ENCODE measurements at regions not wholly inside any gene's neighbourhood (a gene's known extent, or its start where the extent isn't known, plus 50 kb on each side); places are given as distances from the start of the nearest gene placed in this dataset.

DNA sequence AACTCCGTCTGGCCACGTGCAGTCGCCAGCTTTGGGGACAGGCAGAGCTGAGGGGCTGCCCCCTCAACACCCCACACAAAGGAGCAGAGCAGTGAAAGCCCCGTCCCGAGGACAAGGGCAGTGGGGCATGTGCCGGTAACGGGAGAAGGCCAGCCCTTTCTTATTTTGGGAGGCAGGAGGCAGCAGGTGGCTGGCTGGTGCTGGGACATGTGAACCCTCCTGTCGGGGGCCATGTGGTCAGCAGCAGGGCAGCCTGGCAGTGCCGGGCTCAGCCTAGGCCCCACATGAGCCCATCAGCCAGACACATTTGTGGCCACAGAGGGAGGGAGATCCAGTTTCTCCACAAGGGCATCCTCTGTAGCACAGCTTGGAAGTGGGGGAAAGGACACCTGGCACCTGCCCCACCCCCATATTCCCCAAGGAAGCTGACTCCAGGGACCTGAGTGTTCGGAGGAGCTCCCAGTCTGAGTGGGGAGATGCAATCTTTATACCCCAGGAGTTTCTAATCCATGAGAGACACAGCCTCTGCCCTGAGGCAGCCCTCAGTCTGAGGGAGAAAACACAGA, 137.6 kb downstream of the MRPL14 start:
- TF ChIP-seq EP300 (IDR thresholded peaks at IDR 0.05) (no peak), POLR2A (IDR thresholded peaks at IDR 0.05) (no peak), CTCF (IDR thresholded peaks at IDR 0.05) (no peak), POLR2AphosphoS5 (IDR thresholded peaks at IDR 0.05) (no peak)

Data from sigmoid colon (tissue), 4 donors.